Liver (tissue), 8 donors: ENCODE measurements at regions not wholly inside any gene's neighbourhood (a gene's known extent, or its start where the extent isn't known, plus 50 kb on each side); places are given as distances from the start of the nearest gene placed in this dataset.

Experiments
- DNase-seq: peaks from one replicate; pipeline ENCODE4 v3.0.0-alpha.2; 2017; ENCODE audit warnings: low spot score
- H3K27ac ChIP-seq, 2 donors: one replicate each; pipeline ENCODE4 v1.7.0; 2013; ENCODE audit warnings: inconsistent platforms in 2 of 2, low read length in 2 of 2, control low read depth in 1 of 2, low read depth in 1 of 2, mild to moderate bottlenecking in 1 of 2
- H3K27me3 ChIP-seq, 4 donors: one replicate each; pipeline versions ENCODE4 v1.6.1 to v1.7.0; 2013; ENCODE audit warnings: low read length in 3 of 4, inconsistent platforms in 1 of 4, mild to moderate bottlenecking in 1 of 4, moderate library complexity in 1 of 4; ENCODE audit not compliant: control insufficient read depth in 4 of 4, insufficient read depth in 4 of 4
- H3K36me3 ChIP-seq, 4 donors: one replicate each; pipeline versions ENCODE4 v1.6.1 to v1.7.0; 2013; ENCODE audit warnings: low read length in 3 of 4, mild to moderate bottlenecking in 3 of 4, low read depth in 1 of 4, moderate library complexity in 1 of 4; ENCODE audit not compliant: control insufficient read depth in 4 of 4, insufficient read depth in 3 of 4
- H3K4me1 ChIP-seq, 4 donors: one replicate each; pipeline versions ENCODE4 v1.6.1 to v1.7.0; 2013; ENCODE audit warnings: low read length in 3 of 4, mild to moderate bottlenecking in 3 of 4, moderate library complexity in 1 of 4; ENCODE audit not compliant: control insufficient read depth in 4 of 4, insufficient read depth in 4 of 4
- H3K4me3 ChIP-seq, 3 donors: one replicate each; pipeline versions ENCODE4 v1.6.1 to v1.7.0; 2013; ENCODE audit warnings: low read length in 3 of 3, control low read depth in 1 of 3, low read depth in 1 of 3, mild to moderate bottlenecking in 1 of 3
- H3K9ac ChIP-seq, 2 donors: one replicate each; pipeline ENCODE4 v1.7.0; 2013; ENCODE audit warnings: low read length in 2 of 2, mild to moderate bottlenecking in 2 of 2, moderate library complexity in 2 of 2, control low read depth in 1 of 2, low read depth in 1 of 2
- H3K9me3 ChIP-seq, 4 donors: one replicate each; pipeline versions ENCODE4 v1.6.1 to v1.7.0; 2013; ENCODE audit warnings: low read length in 3 of 4; ENCODE audit not compliant: control insufficient read depth in 4 of 4
- ATF3 ChIP-seq: IDR thresholded peaks from 2 replicates; pipeline ENCODE4 v1.6.1; 2016; ENCODE audit warnings: antibody characterized with exemption
- CTCF ChIP-seq: fragments of 150-350 bp; IDR thresholded peaks from 2 replicates; pipeline ENCODE4 v1.5.1; 2017; ENCODE audit warnings: improper control_type of control experiment, low read depth, low read length; ENCODE audit not compliant: missing input control
- EGR1 ChIP-seq, 2 donors: IDR thresholded peaks; 2 replicates each; pipeline ENCODE4 v1.6.1; 2016 to 2018; ENCODE audit warnings: antibody characterized with exemption in 2 of 2, low read depth in 2 of 2
- FOXA1 ChIP-seq: IDR thresholded peaks from 2 replicates; pipeline ENCODE4 v1.6.1; 2016; ENCODE audit warnings: antibody characterized with exemption
- FOXA2 ChIP-seq: IDR thresholded peaks from 2 replicates; pipeline ENCODE4 v1.6.1; 2016; ENCODE audit warnings: antibody characterized with exemption
- GABPA ChIP-seq, 2 donors: IDR thresholded peaks in 1 of 2; conservative IDR thresholded peaks in 1 of 2; 2 replicates each; pipeline ENCODE4 v1.6.1; 2016; ENCODE audit warnings: antibody characterized with exemption in 2 of 2, mild to moderate bottlenecking in 1 of 2, moderate library complexity in 1 of 2
- HNF4A ChIP-seq, 2 donors: conservative IDR thresholded peaks; 2 replicates each; pipeline ENCODE4 v1.6.1; 2016; ENCODE audit warnings: antibody characterized with exemption in 2 of 2, mild to moderate bottlenecking in 2 of 2
- HNF4G ChIP-seq: IDR thresholded peaks from 2 replicates; pipeline ENCODE4 v1.6.1; 2016; ENCODE audit warnings: antibody characterized with exemption
- JUND ChIP-seq, 2 donors: IDR thresholded peaks; 2 replicates each; pipeline ENCODE4 v1.6.1; 2016; ENCODE audit warnings: antibody characterized with exemption in 2 of 2
- MAX ChIP-seq: IDR thresholded peaks from 2 replicates; pipeline ENCODE4 v1.6.1; 2016; ENCODE audit warnings: antibody characterized with exemption
- NR2F2 ChIP-seq: IDR thresholded peaks from 2 replicates; pipeline ENCODE4 v1.6.1; 2016; ENCODE audit warnings: antibody characterized with exemption
- RAD21 ChIP-seq, 2 donors: IDR thresholded peaks; 2 replicates each; pipeline ENCODE4 v1.6.1; 2016; ENCODE audit warnings: antibody characterized with exemption in 2 of 2, mild to moderate bottlenecking in 2 of 2
- REST ChIP-seq: IDR thresholded peaks from 2 replicates; pipeline ENCODE4 v1.6.1; 2016; ENCODE audit warnings: antibody characterized with exemption, mild to moderate bottlenecking
- RXRA ChIP-seq, 2 donors: IDR thresholded peaks; 2 replicates each; pipeline ENCODE4 v1.6.1; 2017 to 2018; ENCODE audit warnings: antibody characterized with exemption in 2 of 2, mild to moderate bottlenecking in 1 of 2
- SP1 ChIP-seq: IDR thresholded peaks from 2 replicates; pipeline ENCODE4 v1.6.1; 2018; ENCODE audit warnings: antibody characterized with exemption, mild to moderate bottlenecking
- TAF1 ChIP-seq: conservative IDR thresholded peaks from 2 replicates; pipeline ENCODE4 v1.6.1; 2016; ENCODE audit warnings: antibody characterized with exemption, mild to moderate bottlenecking
- YY1 ChIP-seq: IDR thresholded peaks from 2 replicates; pipeline ENCODE4 v1.6.1; 2016; ENCODE audit warnings: antibody characterized with exemption, mild to moderate bottlenecking
- ZBTB33 ChIP-seq: IDR thresholded peaks from 2 replicates; pipeline ENCODE4 v1.6.1; 2016; ENCODE audit warnings: antibody characterized with exemption
- WGBS: extraction: QIAGEN DNeasy Blood & Tissue Kit; methylation state at CpG from one replicate; pipeline ENCODE4 v1.1.7; 2013; 5-methylcytosine and 5-hydroxymethylcytosine counted together
- donor health status: healthy.
- donor health status: healthy.
- donor health status: healthy.
- donor health status: healthy.
- donor health status: healthy.

- H3K36me3 ChIP-seq, result no peaks in the 10 kb centered on the region
These were observed 62.6 kb downstream of the ZIC1 start for GRCh38 chr3:147471741-147472140.

GRCh38 chr3:147472846-147473245, 63.7 kb downstream of the ZIC1 start:
- 95% methylated on average over 1 of the region's 1 CpG for whole genome bisulfite sequencing
- H3K36me3 ChIP-seq, result no peaks in the 10 kb centered on the region
- no peak overlapping the region for H3K4me3 ChIP-seq
- H3K9me3 ChIP-seq, result no peaks in the 10 kb centered on the region
- H3K4me1 ChIP-seq, result no peaks in the 10 kb centered on the region
- no peak overlapping the region for H3K9ac ChIP-seq
- no peak for DNase-seq
- H3K27ac ChIP-seq, result no peak overlapping the region
- no peaks in the 10 kb centered on the region for H3K27me3 ChIP-seq
- TF ChIP-seq REST, result no peak
- TF ChIP-seq JUND (IDR thresholded peaks at IDR 0.05), result no peak
- no peak for TF ChIP-seq NR2F2
- TF ChIP-seq YY1, result no peak
- no peak for TF ChIP-seq ATF3
- TF ChIP-seq HNF4A (conservative IDR thresholded peaks at IDR 0.05), result no peak
- TF ChIP-seq EGR1 (IDR thresholded peaks at IDR 0.05; ENCODE audit: low read depth in 2 of 2), result no peak
- TF ChIP-seq GABPA (IDR thresholded peaks at IDR 0.05 in 1 of 2, conservative IDR thresholded peaks at IDR 0.05 in 1 of 2), result no peak
- TF ChIP-seq SP1, result no peak
- no peak for TF ChIP-seq ZBTB33
- no peak for TF ChIP-seq RXRA (IDR thresholded peaks at IDR 0.05)
- no peak for TF ChIP-seq MAX
- no peak for TF ChIP-seq TAF1
- no peak for TF ChIP-seq FOXA2
- TF ChIP-seq CTCF, result no peak
- TF ChIP-seq RAD21 (IDR thresholded peaks at IDR 0.05), result no peak
- no peak for TF ChIP-seq FOXA1
- no peak for TF ChIP-seq HNF4G

More at GRCh38 chr3:147471741-147472140, 62.6 kb downstream of the ZIC1 start:
- Histone ChIP-seq H3K27ac (no peak overlapping the region), H3K9me3 (no peaks in the 10 kb centered on the region), H3K4me1 (no peaks in the 10 kb centered on the region), H3K27me3 (no peaks in the 10 kb centered on the region), H3K4me3 (no peak overlapping the region), H3K9ac (no peak overlapping the region)
- no peak for TF ChIP-seq RAD21 (IDR thresholded peaks at IDR 0.05)
- TF ChIP-seq REST, result no peak
- DNase-seq, result no peak
- 82% methylated on average over 5 of the region's 5 CpGs for WGBS
